Neural cell (in vitro differentiated cells): ENCODE measurements at regions not wholly inside any gene's neighbourhood (a gene's known extent, or its start where the extent isn't known, plus 50 kb on each side); places are given as distances from the start of the nearest gene placed in this dataset.

Experiments
- EP300 ChIP-seq: fragments of 450-650 bp; conservative IDR thresholded peaks from 2 replicates; pipeline ENCODE4 v1.6.1; 2014; ENCODE audit warnings: antibody characterized with exemption, mild to moderate bottlenecking, moderate library complexity; ENCODE audit not compliant: poor library complexity, severe bottlenecking
- EZH2 ChIP-seq: fragments of 200-600, 300-800 bp; shearing (Covaris generic), sonication (generic); IDR thresholded peaks from 2 replicates; pipeline ENCODE4 v1.6.1; 2014; ENCODE audit warnings: antibody characterized with exemption, low read length, borderline replicate concordance, mild to moderate bottlenecking; ENCODE audit not compliant: insufficient read depth, poor library complexity, severe bottlenecking
- MXI1 ChIP-seq: fragments of 450-650 bp; conservative IDR thresholded peaks from 2 replicates; pipeline ENCODE4 v1.6.1; 2014; ENCODE audit warnings: antibody characterized with exemption, mild to moderate bottlenecking; ENCODE audit not compliant: poor library complexity, severe bottlenecking
- POLR2AphosphoS5 ChIP-seq: IDR thresholded peaks from 2 replicates; pipeline ENCODE4 v1.6.1; 2012
- RAD21 ChIP-seq: fragments of 450-650 bp; conservative IDR thresholded peaks from 2 replicates; pipeline ENCODE4 v1.6.1; 2014; ENCODE audit warnings: antibody characterized with exemption, mild to moderate bottlenecking, moderate library complexity
- SMC3 ChIP-seq: fragments of 450-650 bp; conservative IDR thresholded peaks from 2 replicates; pipeline ENCODE4 v1.6.1; 2014; ENCODE audit warnings: antibody characterized with exemption, mild to moderate bottlenecking, moderate library complexity; ENCODE audit not compliant: poor library complexity
- TAF1 ChIP-seq: IDR thresholded peaks from 2 replicates; pipeline ENCODE4 v1.6.1; 2012; ENCODE audit warnings: low read depth
- TF ChIP-seq, protein P1 (sequence below): fragments of 450-650 bp; IDR thresholded peaks from 2 replicates; pipeline ENCODE4 v1.5.1; 2014; ENCODE audit warnings: antibody characterized with exemption, mild to moderate bottlenecking, moderate library complexity; ENCODE audit not compliant: poor library complexity, severe bottlenecking
- TF ChIP-seq, protein P2 (sequence below): IDR thresholded peaks from 2 replicates; pipeline ENCODE4 v1.6.1; 2012; ENCODE audit warnings: borderline replicate concordance

- TF ChIP-seq, protein P1, sequence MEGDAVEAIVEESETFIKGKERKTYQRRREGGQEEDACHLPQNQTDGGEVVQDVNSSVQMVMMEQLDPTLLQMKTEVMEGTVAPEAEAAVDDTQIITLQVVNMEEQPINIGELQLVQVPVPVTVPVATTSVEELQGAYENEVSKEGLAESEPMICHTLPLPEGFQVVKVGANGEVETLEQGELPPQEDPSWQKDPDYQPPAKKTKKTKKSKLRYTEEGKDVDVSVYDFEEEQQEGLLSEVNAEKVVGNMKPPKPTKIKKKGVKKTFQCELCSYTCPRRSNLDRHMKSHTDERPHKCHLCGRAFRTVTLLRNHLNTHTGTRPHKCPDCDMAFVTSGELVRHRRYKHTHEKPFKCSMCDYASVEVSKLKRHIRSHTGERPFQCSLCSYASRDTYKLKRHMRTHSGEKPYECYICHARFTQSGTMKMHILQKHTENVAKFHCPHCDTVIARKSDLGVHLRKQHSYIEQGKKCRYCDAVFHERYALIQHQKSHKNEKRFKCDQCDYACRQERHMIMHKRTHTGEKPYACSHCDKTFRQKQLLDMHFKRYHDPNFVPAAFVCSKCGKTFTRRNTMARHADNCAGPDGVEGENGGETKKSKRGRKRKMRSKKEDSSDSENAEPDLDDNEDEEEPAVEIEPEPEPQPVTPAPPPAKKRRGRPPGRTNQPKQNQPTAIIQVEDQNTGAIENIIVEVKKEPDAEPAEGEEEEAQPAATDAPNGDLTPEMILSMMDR, result no peak
- TF ChIP-seq POLR2AphosphoS5 (no peak), TAF1 (no peak), MXI1 (no peak), EZH2 (no peak), EP300 (no peak), RAD21 (no peak), SMC3 (no peak)
- TF ChIP-seq, protein P2, sequence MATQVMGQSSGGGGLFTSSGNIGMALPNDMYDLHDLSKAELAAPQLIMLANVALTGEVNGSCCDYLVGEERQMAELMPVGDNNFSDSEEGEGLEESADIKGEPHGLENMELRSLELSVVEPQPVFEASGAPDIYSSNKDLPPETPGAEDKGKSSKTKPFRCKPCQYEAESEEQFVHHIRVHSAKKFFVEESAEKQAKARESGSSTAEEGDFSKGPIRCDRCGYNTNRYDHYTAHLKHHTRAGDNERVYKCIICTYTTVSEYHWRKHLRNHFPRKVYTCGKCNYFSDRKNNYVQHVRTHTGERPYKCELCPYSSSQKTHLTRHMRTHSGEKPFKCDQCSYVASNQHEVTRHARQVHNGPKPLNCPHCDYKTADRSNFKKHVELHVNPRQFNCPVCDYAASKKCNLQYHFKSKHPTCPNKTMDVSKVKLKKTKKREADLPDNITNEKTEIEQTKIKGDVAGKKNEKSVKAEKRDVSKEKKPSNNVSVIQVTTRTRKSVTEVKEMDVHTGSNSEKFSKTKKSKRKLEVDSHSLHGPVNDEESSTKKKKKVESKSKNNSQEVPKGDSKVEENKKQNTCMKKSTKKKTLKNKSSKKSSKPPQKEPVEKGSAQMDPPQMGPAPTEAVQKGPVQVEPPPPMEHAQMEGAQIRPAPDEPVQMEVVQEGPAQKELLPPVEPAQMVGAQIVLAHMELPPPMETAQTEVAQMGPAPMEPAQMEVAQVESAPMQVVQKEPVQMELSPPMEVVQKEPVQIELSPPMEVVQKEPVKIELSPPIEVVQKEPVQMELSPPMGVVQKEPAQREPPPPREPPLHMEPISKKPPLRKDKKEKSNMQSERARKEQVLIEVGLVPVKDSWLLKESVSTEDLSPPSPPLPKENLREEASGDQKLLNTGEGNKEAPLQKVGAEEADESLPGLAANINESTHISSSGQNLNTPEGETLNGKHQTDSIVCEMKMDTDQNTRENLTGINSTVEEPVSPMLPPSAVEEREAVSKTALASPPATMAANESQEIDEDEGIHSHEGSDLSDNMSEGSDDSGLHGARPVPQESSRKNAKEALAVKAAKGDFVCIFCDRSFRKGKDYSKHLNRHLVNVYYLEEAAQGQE, result no peak
Observed at GRCh38 chr6:170206851-170207431, 83.9 kb downstream of the DLL1 start.
